ENCODE measurements at regions not wholly inside any gene's neighbourhood (a gene's known extent, or its start where the extent isn't known, plus 50 kb on each side); places are given as distances from the start of the nearest gene placed in this dataset.

DNA sequence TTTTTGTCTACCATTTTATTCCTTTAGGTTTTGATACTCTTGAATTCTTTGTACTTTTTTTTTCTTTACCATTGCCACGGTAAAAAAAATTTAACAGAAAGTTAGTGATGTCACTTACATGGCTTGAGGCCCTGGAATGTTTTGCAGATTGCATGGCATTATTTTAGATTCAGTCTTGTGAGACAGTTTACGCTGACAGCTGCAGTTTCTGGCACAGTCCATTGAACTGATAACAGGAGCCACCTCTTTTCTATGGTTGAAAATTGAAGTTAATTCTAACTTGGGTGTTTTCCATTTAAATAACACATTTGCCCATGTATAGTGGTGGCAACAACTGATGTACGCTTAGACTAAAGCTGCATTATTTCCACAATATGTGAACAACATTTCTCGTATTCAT, 1028.5 kb downstream of the CDH18 start:
- no peak for DNase-seq (ENCODE audit: low read depth, low spot score)

DNA sequence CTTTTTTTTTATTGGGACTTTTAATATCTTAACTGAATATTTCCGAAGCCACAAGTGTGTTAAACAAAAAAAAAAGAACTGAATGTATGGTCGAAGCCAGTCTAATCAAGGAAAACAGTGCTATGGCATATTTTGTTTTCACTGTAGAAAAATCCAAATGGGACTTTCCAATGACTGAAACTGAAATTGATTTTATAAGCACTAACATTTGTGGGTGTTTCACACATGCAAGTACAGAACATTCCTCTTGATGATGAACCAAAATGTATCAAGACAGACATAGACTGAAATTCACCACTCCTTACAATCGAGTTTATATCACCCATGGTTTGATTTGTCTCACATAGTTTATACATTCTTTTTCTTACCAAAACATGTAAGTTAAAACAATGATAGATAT, 1026.8 kb downstream of the CDH18 start:
- DNase-seq (ENCODE audit: low read depth, low spot score), result no peak

DNA sequence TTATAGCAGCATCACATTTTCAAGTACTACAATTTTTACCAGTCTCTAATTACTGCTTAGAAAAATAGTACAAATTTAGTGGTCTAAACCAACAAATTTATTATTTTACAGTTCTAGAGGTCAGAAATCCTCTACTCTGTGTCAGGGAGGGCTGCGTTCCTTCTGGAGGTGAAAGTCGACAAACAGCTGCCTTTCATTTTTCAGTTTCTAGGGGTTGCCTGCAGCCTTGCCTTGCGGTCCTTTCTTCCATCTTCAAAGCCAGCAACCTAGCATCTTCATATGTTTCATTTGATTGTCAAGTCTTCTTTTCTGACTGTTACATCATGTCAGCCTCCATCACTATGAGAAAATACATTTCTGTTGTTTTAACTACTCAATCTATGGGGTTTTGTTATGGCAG, 1022.1 kb downstream of the CDH18 start:
- DNase-seq (ENCODE audit: low read depth, low spot score), result no peak

DNA sequence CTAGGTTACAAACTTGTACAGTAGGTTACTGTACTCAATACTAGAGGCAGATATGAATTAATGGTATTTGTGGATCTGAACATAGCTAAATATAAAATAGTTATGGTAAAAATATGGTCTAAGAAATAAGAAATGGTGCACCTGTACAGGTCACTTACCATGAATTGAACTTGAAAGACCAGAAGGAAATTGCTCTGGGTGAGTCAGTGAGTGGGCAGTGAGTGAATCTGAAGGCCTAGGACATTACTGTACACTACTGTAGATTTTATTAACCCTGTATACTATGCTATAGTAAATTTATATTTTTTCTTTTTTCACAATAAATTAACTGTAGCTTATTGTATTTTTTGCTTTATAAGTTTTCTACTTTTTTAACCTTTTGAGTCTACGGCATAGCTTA, 1020.4 kb downstream of the CDH18 start:
- no peak for DNase-seq (ENCODE audit: low read depth, low spot score)

DNA sequence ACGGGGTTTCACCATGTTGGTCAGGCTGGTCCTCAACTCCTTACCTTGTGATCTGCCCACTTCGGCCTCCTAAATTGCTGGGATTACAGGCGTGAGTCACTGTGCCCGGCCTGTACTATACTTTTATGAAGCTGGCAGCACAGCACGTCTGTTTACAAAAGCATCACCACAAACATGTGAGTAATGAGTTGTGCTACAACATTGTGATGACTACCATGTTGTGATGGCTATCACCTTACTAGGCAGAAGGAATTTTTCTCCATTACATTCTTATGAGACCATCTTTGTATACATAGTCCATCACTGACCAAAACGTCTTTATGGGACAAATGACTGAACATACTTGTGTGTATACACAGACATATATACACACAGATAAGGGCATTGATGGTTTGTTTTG, 1019.0 kb downstream of the CDH18 start:
- no peak for DNase-seq (ENCODE audit: low read depth, low spot score)

DNA sequence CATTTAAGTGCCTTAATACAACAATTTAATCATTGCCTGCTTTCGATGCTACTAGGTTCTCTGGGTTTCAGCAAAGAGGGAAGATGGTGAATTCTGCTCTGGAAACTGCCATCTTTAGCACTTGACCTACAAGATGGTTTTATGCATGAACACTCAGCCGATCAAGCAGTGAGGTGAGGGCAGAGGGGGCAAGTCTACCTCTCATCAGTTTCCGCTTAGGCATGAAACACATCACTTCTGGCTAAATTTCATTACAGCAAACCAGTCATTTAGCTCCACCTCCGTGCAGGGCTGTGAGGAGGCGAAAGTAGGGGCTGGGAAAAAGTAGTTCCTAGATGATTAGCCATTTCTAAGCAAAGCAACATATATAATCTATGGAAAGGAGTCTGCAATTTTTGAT, 1018.0 kb downstream of the CDH18 start:
- DNase-seq (ENCODE audit: low read depth, low spot score), result no peak

DNA sequence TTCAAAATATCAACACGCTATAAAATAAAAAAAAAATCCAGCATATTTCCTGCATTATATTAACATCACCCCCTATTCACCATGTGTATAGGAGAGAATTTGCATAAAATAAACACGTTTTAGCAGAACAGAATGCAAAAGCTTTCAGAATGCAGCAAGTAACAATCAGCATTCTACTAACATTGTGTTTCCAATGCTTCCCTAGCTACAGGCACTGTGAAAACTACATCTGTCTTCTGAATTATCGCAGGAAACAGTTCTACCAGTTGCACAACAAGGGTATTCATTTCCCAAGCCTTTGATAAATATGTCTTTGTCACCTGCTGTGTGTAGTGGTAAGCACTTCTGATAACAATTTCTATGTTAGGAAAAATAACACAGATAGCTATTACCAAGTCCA, 1015.8 kb downstream of the CDH18 start:
- no peak for DNase-seq (ENCODE audit: low read depth, low spot score)

DNA sequence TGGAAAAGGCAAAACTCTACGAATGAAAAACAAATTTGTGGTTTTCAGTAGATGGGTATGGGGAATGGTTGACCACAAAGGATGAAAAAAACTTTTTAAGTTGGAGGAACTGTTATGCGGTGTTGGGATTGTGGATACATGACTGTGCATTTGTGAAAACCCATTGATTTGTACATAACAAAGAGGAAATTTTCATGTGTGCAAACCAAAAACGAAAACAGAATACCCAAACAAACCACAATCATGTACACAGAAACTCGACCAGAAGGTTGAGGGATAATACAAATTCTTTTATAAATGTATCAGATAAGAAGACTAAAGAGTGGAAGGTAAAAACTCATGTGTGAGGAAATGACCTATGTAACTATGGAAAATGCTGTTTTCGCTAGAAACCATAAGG, 1012.4 kb downstream of the CDH18 start:
- no peak for DNase-seq (ENCODE audit: low read depth, low spot score)

DNA sequence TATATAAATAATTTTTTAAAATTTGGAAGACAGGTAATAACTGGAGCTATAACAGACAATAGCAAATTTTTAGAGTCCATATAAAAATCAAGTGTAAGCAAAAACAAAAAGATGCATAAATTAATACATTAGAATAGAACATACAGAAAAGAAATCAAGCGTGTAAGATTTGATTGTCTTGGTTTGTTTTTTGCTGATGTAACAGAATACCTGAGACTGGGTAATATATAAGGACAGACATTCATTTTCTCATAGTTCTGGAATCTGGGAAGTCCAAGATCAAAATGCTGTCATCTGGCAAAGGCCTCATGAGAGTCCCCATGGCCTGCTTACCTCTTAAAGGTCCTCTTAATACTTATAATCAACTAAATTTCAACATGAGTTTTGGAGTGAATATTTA, 1010.1 kb downstream of the CDH18 start:
- no peak for DNase-seq (ENCODE audit: low read depth, low spot score)

DNA sequence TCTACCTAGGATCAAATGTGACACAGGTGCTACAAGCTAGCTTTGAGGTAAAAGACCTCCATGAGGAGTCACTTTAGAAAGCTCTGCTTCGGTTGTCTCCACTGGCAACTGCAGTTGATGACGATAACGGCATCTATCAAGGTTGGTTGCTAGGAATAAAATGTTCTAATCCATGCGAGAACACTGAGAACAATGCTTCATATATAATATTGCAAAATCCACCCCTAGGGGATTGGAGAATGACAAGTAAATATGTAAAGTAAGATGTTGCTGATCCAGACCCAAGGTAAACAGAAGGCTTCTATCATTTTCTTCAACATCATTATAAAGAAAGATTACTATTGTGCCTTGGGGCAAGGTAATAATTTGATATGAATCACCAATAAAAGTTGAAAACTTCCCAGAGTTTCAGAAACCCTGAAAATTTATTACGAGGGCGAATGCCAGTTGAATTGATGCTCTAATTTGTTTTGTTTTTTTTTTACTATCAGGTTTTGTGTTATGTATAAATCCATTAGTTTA, 1003.4 kb downstream of the CDH18 start:
- DNase-seq (ENCODE audit: low read depth, low spot score), result no peak

DNA sequence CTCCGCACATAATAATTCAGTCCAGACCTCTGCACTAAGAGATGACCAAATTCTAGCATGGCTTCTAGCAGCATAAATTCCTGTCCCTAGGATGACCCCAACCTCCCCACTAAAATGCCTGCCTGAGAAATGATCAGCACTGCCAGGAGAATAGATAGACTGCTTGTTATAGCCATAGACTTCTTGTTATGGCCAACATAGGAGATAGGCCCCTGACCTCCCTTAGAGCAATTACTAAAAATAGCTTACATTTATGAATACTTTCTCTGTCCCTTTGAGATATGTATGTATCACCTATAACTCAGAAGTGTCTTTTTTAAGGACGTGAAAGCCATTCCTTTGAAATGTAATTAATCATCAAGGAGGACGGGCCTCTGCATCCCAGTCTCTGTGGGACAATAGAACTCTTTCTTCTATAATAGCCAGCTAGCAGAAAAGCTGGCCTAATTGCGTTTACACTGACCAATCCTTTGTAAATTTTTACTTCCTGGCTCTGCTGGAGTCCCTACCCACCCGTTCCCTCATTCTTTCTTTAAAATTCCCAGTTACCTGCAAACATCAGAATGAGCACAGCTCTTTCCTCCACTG, 1002.7 kb downstream of the CDH18 start:
- DNase-seq (ENCODE audit: low read depth, low spot score), result no peak

DNA sequence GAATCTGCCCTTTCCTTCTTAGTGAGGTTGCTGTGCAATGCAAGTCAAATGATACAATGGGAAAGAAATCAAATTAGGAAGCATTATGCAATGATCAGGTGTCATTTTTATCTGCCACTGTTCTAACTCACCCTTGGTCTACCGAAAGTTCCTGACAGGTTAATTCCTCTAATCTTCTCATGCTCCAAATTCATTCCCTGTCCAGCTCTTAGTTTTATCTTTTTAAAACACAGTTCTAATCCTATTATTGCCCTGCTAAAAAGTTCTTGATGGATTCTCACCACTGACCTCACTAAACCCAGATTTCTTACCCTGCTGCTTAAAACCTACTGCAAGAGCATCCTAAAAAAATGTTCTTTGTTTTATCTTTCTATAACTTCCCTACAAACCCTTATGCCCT, 1000.9 kb downstream of the CDH18 start:
- DNase-seq (ENCODE audit: low read depth, low spot score), result no peak

DNA sequence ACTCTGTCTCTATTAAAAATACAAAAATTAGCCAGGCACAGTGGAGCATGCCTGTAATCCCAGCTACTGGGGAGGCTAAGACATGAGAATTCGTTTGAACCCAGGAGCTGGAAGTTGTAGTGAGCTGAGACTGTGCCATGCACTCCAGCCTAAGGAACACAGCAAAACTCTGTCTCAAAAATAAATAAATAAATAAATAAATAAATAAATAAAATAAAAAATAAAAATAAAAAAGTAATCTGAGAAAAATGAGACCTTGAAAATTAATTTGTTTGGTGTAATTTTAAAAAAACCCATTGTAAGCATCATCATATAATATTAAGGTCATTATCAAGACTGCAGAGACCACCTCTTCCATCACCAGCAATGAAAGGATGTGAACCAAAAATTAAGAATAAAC, 997.1 kb downstream of the CDH18 start:
- DNase-seq (ENCODE audit: low read depth, low spot score), result no peak

DNA sequence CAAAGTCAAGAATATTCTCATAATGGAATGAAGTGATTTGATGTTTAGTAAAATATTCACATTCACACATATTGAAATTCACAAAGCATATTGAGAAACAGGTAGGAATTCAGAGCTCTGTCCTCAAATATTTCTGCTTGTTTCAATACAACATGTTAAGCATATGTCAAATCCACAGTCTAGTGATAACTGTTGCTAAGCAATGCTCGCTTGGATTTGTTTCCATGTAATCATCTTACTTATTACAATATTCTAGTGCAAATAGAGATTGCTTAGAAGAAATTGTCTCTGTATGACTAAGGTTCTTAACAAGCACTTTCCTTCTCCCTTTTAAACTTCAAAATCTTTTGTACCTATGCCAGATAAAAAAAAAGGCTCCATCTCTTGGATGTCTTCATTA, 995.7 kb downstream of the CDH18 start:
- DNase-seq (ENCODE audit: low read depth, low spot score), result no peak

DNA sequence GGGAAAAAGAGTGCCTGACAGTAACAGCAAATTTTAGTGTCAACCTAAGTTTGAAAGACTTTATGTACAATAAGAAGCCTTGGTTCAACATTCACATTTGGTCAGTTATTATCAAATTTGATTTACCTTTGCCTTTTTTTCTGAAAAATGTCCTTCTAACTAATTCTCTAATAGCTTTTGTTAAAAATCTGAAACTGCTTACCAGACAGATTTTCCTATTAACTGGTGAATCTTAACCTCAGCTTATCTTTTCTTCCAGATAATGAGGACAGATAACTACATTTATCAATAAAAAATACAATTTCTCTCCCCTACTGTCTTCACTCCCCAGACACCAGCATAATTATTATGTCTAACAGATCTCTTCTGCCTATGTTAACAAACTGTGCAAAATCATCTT, 988.5 kb downstream of the CDH18 start:
- no peak for DNase-seq (ENCODE audit: low read depth, low spot score)

DNA sequence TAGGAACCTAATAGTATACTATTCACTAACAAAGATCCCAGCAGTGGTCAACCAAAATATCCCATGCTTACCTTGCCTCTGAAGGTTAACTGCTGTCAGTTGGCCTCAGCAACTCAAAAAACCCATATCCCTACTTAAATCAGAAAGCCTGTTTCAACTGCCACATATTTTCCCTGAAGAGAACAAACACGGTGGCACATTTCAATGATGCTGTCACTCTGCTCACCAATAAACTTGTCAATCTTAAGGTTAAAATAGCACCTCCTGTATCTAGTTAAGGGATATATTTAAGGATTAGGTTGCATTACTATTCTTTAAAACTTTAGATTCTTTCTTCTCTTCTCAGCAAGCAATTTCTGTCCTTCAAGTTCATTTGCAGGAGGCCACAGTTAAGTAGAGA, 986.9 kb downstream of the CDH18 start:
- DNase-seq (ENCODE audit: low read depth, low spot score), result no peak

DNA sequence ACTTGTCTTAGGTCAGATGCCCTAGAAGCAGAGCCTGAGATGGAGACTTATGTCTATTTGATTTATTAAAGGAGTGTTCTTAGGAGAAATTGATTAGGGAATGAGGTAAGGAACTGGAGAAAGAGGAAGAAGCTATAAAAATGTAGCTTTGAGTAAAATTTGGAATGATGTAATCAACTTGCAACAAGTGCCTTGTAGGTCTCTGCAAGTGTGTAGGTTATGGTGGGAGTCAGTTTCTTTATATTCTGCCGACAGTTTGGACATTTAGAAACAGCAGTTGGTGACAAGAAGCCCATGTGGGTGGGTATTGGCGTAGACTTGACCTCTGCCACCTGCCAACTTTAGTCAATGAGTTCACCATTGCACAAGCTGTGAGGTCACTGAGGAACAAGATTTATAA, 986.5 kb downstream of the CDH18 start:
- no peak for DNase-seq (ENCODE audit: low read depth, low spot score)

DNA sequence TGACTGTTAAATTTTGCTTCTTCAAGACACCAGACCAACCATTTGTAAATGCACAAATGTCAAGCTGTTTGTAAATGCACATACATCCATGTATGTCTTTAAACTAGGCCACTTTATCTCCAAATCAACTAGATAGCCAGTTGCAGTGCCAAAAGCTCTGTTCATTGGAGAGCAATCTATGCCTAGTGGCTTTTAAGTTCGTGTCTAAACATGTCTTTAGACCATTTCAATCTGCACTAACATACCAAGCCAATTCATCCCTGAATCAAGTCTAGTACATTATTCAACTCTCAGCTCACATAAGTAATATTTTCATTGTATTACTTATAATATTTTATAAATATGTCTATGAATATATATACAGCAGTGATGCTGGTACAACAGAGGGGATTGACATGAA, 985.9 kb downstream of the CDH18 start:
- no peak for DNase-seq (ENCODE audit: low read depth, low spot score)

DNA sequence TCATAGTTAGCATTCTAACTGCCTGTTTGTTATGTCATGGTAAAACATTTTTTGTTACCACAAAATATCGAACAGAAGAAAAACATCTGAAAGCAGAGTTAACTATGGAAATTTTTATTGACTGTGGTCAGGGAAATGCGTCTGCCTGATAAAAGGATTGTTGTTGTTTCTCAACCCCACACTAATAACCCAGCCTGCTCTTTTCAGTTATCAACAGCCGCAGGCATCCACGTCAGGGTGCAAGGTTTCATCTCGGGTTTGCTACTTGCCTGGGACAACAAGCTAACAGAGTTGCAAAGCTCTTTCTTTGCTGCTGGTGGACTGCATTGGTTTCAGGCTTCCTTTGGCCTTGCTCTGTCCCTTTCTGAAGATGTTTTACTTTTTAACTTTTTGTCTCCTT, 969.2 kb downstream of the CDH18 start:
- no peak for DNase-seq (ENCODE audit: low read depth, low spot score)

DNA sequence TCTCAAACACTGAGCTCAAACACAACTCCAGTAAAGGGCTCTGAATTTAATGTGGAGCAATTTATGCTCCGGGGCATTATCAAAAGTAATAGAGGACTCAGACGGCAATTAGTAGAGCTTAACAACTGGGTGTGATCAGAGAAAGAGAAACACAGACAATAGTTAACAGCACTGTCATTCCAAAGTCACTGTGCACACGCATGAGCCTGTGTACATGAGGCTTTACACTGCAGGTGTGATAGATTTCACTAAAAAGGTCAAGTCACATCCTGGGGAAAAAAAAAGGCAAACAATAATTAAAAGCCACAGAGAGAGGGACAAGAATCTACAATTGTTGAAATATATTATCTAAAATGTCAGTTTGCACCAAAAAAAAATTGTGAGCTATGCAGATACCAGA, 956.5 kb downstream of the CDH18 start:
- no peak for DNase-seq (ENCODE audit: low read depth, low spot score)

DNA sequence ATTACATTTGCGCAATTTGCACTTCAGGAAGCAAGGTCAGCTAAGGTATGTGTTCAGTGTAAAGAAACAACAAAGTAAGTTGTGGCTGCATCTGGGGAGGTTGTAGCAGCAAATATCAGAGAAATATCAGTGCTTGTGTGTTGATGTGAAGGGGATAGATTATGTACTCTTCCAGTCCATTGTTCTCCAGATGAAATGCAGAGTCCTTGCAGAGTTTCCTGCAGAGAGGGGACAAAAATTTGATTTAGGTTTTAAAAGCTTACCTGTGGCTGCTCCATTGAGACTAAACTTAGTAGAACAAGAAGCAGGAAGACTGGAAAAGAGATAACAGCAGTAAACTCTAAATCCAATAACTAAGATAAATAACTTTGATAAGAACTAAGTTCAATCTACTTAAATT, 952.2 kb downstream of the CDH18 start:
- DNase-seq (ENCODE audit: low read depth, low spot score), result no peak

DNA sequence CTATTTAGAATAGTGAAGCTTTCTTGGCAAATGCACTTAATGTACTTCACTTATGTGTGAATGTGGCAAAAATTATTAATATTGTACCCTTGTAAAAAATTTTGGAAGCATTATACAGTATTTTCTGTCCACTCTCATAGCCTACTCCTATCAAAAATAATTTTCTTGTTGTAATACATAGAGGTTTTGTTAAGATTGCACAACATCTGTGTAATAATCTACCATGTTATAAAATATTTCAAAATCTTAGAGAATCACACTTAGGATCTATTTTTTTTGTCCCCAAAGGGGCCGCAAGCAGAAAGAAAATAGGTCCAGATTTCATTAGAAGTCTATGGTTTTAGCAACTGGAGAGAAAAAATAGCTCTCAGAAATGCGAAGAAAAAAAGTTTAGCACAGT, 945.9 kb downstream of the CDH18 start:
- no peak for DNase-seq (ENCODE audit: low read depth, low spot score)

DNA sequence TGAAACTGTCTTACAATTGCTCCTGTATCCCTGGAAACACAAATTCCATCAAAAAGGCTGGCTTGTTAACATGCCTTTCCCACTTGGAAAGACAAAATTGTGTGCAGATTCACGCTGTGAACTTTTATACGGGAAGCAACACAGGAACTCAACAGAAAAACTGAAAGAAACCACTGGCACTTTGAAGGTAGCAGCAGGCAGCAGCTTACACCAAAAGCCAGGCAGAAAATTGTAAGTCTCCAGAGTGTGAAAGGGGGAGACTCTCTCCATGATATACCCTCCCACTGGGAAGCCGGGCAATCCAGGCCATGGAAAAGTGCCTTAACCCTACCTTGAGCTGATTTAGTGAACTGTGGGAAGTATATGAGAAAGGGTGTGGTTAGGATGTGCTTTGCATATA, 943.7 kb downstream of the CDH18 start:
- DNase-seq (ENCODE audit: low read depth, low spot score), result no peak

DNA sequence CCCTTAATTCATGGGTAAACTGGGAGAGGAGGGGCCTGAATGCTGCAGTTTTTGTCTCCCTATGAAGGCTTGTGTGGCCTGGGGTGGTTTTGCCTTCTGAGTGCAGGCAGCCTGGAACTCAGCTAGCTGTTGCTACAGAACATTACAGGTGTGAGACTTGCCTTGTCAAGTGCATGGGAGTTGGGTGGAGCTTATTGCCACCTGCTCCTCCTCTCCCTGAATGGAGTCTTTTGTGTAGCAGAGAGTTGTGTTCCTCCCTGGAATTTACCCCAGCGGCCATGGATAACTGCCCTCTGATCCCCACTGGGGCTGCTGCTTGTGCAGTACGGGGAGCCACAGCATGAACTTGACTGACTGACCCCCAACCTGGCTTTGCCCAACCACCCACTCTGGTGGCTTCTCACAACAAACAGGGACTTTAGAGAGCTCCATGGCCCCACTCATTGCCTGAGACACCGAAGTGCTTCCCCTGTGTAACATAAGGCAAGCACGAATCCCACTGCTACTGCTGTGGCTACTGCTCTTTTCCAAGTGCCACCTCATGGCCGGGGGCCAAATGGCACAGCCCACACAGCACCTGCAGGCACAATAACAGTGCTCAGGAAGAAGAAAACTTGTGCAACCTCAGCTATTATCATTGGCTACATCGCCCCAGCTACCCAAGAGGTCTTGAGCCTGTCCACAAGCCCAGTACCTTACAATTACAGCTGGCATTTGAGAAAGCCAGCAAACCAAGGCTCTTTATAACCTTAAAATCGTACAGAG, 942.9 kb downstream of the CDH18 start:
- no peak for DNase-seq (ENCODE audit: low read depth, low spot score)
